HG03066 (cell line): ENCODE measurements at regions not wholly inside any gene's neighbourhood (a gene's known extent, or its start where the extent isn't known, plus 50 kb on each side); places are given as distances from the start of the nearest gene placed in this dataset.
"Not testable (repeated sequence)": the region's sequence is repeated elsewhere in the genome, so short reads cannot be mapped to it uniquely, and the experiment has no call there.

Experiments
- ATAC-seq: cut with Tn5 transposase; IDR thresholded peaks from one replicate; pipeline ENCODE4 v1.9.1; 2021; ENCODE audit warnings: low read depth; ENCODE audit not compliant: unreplicated experiment

- no peak for ATAC-seq
Measured at GRCh38 chr7:66500087-66500486, 128.6 kb upstream of the KCTD7 start.

GRCh38 chr7:66502230-66503035 is 126.2 kb upstream of the KCTD7 start:
- ATAC-seq = no peak

- no peak for ATAC-seq
Measured at GRCh38 chr7:66503036-66503370, 125.7 kb upstream of the KCTD7 start.

- ATAC-seq = no peak
Measured at GRCh38 chr7:66503551-66504031, 125.1 kb upstream of the KCTD7 start.

GRCh38 chr7:66504131-66504530 is 124.5 kb upstream of the KCTD7 start:
- no peak for ATAC-seq

GRCh38 chr7:66505009-66505408 is 123.7 kb upstream of the KCTD7 start:
- no peak for ATAC-seq

- ATAC-seq = no peak
Measured at GRCh38 chr7:66505531-66506451, 122.9 kb upstream of the KCTD7 start.

GRCh38 chr7:66506703-66507102 is 122.0 kb upstream of the KCTD7 start:
- not testable (repeated sequence) for ATAC-seq

GRCh38 chr7:66507764-66508296 is 120.9 kb upstream of the KCTD7 start:
- ATAC-seq = no peak

GRCh38 chr7:66508431-66508830 is 120.2 kb upstream of the KCTD7 start:
- ATAC-seq = no peak

- ATAC-seq = no peak
Measured at GRCh38 chr7:66514050-66514449, 114.6 kb upstream of the KCTD7 start.

- no peak for ATAC-seq
Measured at GRCh38 chr7:66517212-66517909, 111.3 kb upstream of the KCTD7 start.

- ATAC-seq = no peak
Measured at GRCh38 chr7:66518151-66518691, 110.5 kb upstream of the KCTD7 start.

- no peak for ATAC-seq
Measured at GRCh38 chr7:66521675-66522074, 107.0 kb upstream of the KCTD7 start.

GRCh38 chr7:66522518-66522917 is 106.2 kb upstream of the KCTD7 start:
- ATAC-seq = no peak

GRCh38 chr7:66523409-66523808 is 105.3 kb upstream of the KCTD7 start:
- ATAC-seq = no peak

GRCh38 chr7:66524738-66525137 is 103.9 kb upstream of the KCTD7 start:
- ATAC-seq = no peak

- not testable (repeated sequence) for ATAC-seq
Measured at GRCh38 chr7:66526782-66527181, 101.9 kb upstream of the KCTD7 start.

- ATAC-seq = no peak
Measured at GRCh38 chr7:66528652-66529051, 100.0 kb upstream of the KCTD7 start.

- ATAC-seq = no peak
Measured at GRCh38 chr7:66529883-66530610, 98.6 kb upstream of the KCTD7 start.
